Activated B cell treated with CpG ODN at 0.5 μM for 24 hours (primary cell): ENCODE measurements at regions not wholly inside any gene's neighbourhood (a gene's known extent, or its start where the extent isn't known, plus 50 kb on each side); places are given as distances from the start of the nearest gene placed in this dataset.
"Not testable (repeated sequence)": the region's sequence is repeated elsewhere in the genome, so short reads cannot be mapped to it uniquely, and the experiment has no call there.

Experiments
- ATAC-seq: fragments of 200-7000 bp; cut with Tn5 transposase; one replicate; pipeline ENCODE4 v1.10.0; 2021; ENCODE audit warnings: low read depth, mild to moderate bottlenecking, moderate library complexity
- CTCF ChIA-PET: fragments of 350-600 bp; sonication (Branson Sonifier 250); formaldehyde crosslinking; loops from one replicate; lab custom pipeline; 2021; ENCODE audit warnings: antibody characterized with exemption; lab: Charles Lee
- POLR2A ChIA-PET: fragments of 350-600 bp; sonication (Branson Sonifier 250); formaldehyde crosslinking; loops from one replicate; lab custom pipeline; 2021; ENCODE audit warnings: antibody characterized with exemption; lab: Charles Lee
- DNase-seq: peaks from one replicate; pipeline ENCODE4 v3.0.0; 2022
- H3K27ac Mint-ChIP-seq: one replicate; pipeline ENCODE4 v1.8.0; 2020; ENCODE audit warnings: mixed read lengths
- H3K27me3 Mint-ChIP-seq: one replicate; pipeline ENCODE4 v1.8.0; 2021; ENCODE audit warnings: mixed read lengths
- H3K36me3 Mint-ChIP-seq: one replicate; pipeline ENCODE4 v1.8.0; 2021; ENCODE audit warnings: low read depth, mixed read lengths
- H3K4me1 Mint-ChIP-seq: one replicate; pipeline ENCODE4 v1.8.0; 2021; ENCODE audit warnings: mixed read lengths
- H3K4me3 Mint-ChIP-seq: one replicate; pipeline ENCODE4 v1.8.0; 2020; ENCODE audit warnings: mild to moderate bottlenecking, mixed read lengths
- H3K9me3 Mint-ChIP-seq: one replicate; pipeline ENCODE4 v1.8.0; 2020; ENCODE audit warnings: mixed read lengths
- CTCF ChIP-seq: fragments of 200-600 bp; IDR thresholded peaks from one replicate; pipeline ENCODE4 v1.8.0; 2022; ENCODE audit warnings: antibody characterized with exemption, mild to moderate bottlenecking
- intact Hi-C: fragments of 100-400 bp; cut with micrococcal nuclease; formaldehyde crosslinking; loops from one replicate; pipeline ENCODE4 v1.15.1; 2024

GRCh38 chr7:29626730-29627129, 63.1 kb downstream of the PRR15 start:
- ChIA-PET CTCF (no interaction called here), POLR2A (no interaction called here)
- H3K4me3 Mint-ChIP-seq, result no peak overlapping the region
- no peaks in the 10 kb centered on the region for H3K36me3 Mint-ChIP-seq
- ATAC-seq (no peak), DNase-seq (no peak)
- no peaks in the 10 kb centered on the region for H3K9me3 Mint-ChIP-seq
- H3K27ac Mint-ChIP-seq, result no peak overlapping the region
- peaks cover 13% of the 10 kb centered on the region for H3K27me3 Mint-ChIP-seq
- intact Hi-C loops, result no loop called here
- TF ChIP-seq CTCF, result no peak
- no peaks in the 10 kb centered on the region for H3K4me1 Mint-ChIP-seq

- intact Hi-C loops, result no loop called here
- POLR2A ChIA-PET, result no interaction called here
- CTCF ChIA-PET, result no interaction called here
Measured at GRCh38 chr7:29627631-29628030, 64.0 kb downstream of the PRR15 start.

GRCh38 chr7:29629507-29629906, 65.9 kb downstream of the PRR15 start:
- CTCF ChIA-PET, result no interaction called here
- Mint-ChIP-seq H3K36me3 (no peaks in the 10 kb centered on the region), H3K4me3 (no peak overlapping the region), H3K9me3 (no peaks in the 10 kb centered on the region), H3K4me1 (no peaks in the 10 kb centered on the region), H3K27ac (no peak overlapping the region), H3K27me3 (peaks cover 9% of the 10 kb centered on the region)
- intact Hi-C loops, result no loop called here
- DNase-seq, result no peak
- POLR2A ChIA-PET, result no interaction called here
- TF ChIP-seq CTCF, result no peak
- no peak for ATAC-seq

More at GRCh38 chr7:29627631-29628030, 64.0 kb downstream of the PRR15 start:
- no peak for TF ChIP-seq CTCF
- Mint-ChIP-seq H3K27me3 (peaks cover 9% of the 10 kb centered on the region), H3K4me1 (no peaks in the 10 kb centered on the region), H3K4me3 (no peak overlapping the region), H3K9me3 (no peaks in the 10 kb centered on the region), H3K36me3 (no peaks in the 10 kb centered on the region), H3K27ac (no peak overlapping the region)
- DNase-seq (no peak), ATAC-seq (no peak)

GRCh38 chr7:29635067-29636008, 71.7 kb downstream of the PRR15 start:
- POLR2A ChIA-PET, H3K9me3 Mint-ChIP-seq, ATAC-seq, H3K4me1 Mint-ChIP-seq, H3K36me3 Mint-ChIP-seq, H3K27me3 Mint-ChIP-seq, H3K4me3 Mint-ChIP-seq, DNase-seq, H3K27ac Mint-ChIP-seq: not testable (repeated sequence)
- intact Hi-C loops, result loop anchor here (2.0 kb wide), 1 partner anchor 929 kb away; no protein-coding TSS in a partner anchor
- CTCF ChIA-PET, result interaction anchor here (0.6 to 2.1 kb wide), 4 partner anchors 236 to 439 kb away, joined by 3 to 5 read pairs (median 3); no protein-coding TSS in a partner anchor

GRCh38 chr7:29636009-29636351, 72.3 kb downstream of the PRR15 start:
- intact Hi-C loops, result no loop called here
- POLR2A ChIA-PET, result no interaction called here

More at GRCh38 chr7:29636009-29636351, 72.3 kb downstream of the PRR15 start:
- Mint-ChIP-seq H3K27me3 (no peaks in the 10 kb centered on the region), H3K36me3 (no peaks in the 10 kb centered on the region), H3K9me3 (no peaks in the 10 kb centered on the region), H3K27ac (no peak overlapping the region), H3K4me3 (no peak overlapping the region), H3K4me1 (no peaks in the 10 kb centered on the region)
- ATAC-seq (no peak), DNase-seq (no peak)
- CTCF ChIA-PET, result interaction anchor here (0.8 to 2.1 kb wide), 3 partner anchors 285 to 438 kb away, joined by 3 to 5 read pairs (median 3); no protein-coding TSS in a partner anchor
- no peak for TF ChIP-seq CTCF
